ENCODE measurements at regions not wholly inside any gene's neighbourhood (a gene's known extent, or its start where the extent isn't known, plus 50 kb on each side); places are given as distances from the start of the nearest gene placed in this dataset.

DNA sequence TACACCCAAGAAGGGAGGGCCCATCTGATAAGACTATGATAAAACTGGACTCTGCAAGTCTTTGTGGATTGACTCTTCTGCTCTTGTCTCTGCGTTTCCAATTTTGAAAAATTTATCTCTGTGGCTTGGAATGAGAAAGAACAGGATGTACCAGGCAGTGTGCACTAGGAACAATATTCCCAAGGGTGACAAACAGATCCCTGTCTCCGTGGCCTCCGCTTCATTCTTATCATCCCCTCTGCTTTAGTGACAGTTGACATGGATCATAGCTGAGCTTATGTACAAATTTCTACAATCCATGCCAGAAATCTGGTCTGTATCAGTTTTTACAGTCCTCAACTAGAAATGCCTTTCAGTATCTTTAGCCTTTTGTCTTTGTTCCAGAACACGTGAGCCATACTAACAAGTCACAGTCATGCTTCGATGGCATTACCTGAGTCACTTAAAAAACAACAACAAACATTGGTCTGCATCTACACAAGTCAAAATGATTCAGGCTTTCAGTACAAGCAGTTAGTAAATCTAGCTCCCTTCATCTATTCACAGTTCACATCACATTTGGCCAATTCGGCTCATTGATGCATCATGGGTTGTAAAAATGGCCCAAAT, 393.6 kb upstream of the CELF2 start:
- Histone ChIP-seq H3K9me2 (replicated peaks; ENCODE audit: insufficient read depth, low read length) (no peaks in the 10 kb centered on the region), H3F3A (ENCODE audit: insufficient read depth) (no peaks in the 10 kb centered on the region), H3K4me2 (ENCODE audit: low read depth, low read length, poor library complexity, severe bottlenecking) (no peak overlapping the region), H3K4me3 (ENCODE audit: insufficient read depth, low read length, poor library complexity, severe bottlenecking) (no peak overlapping the region), H4K20me1 (ENCODE audit: low read depth, low read length) (no peaks in the 10 kb centered on the region), H3K79me2 (ENCODE audit: insufficient read depth, low read length) (no peaks in the 10 kb centered on the region), H2AFZ (ENCODE audit: low read depth, low read length, severe bottlenecking) (no peak overlapping the region), H3K27me3 (ENCODE audit: low read length) (no peaks in the 10 kb centered on the region), H3K9ac (ENCODE audit: low read length) (no peak overlapping the region), H3K9me3 (ENCODE audit: insufficient read depth, low read length) (no peaks in the 10 kb centered on the region), H3K36me3 (ENCODE audit: low read length) (no peaks in the 10 kb centered on the region), H3K27ac (ENCODE audit: low read depth, low read length) (no peak overlapping the region)
- no peak for TF ChIP-seq EZH2phosphoT487 (conservative IDR thresholded peaks at IDR 0.05; ENCODE audit: low read length)

DNA sequence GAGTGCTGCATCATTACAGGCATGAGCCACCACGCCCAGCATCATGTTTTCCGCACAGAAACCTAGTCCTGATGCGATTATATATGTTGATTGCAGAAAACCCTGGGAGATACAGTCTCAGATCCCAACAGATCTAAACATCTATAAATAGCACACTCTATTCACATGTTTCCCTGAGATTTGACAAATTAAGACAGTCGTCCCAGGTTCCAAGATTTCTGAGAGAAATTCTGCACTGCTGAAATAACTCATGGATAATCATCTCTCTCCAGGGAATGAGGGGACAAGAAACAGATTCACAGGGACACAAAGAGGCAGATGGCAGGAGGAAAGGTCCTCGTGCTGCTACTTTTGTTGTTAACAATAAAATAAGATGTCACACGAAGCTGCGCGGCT, 393.1 kb upstream of the CELF2 start:
- TF ChIP-seq, protein P1, sequence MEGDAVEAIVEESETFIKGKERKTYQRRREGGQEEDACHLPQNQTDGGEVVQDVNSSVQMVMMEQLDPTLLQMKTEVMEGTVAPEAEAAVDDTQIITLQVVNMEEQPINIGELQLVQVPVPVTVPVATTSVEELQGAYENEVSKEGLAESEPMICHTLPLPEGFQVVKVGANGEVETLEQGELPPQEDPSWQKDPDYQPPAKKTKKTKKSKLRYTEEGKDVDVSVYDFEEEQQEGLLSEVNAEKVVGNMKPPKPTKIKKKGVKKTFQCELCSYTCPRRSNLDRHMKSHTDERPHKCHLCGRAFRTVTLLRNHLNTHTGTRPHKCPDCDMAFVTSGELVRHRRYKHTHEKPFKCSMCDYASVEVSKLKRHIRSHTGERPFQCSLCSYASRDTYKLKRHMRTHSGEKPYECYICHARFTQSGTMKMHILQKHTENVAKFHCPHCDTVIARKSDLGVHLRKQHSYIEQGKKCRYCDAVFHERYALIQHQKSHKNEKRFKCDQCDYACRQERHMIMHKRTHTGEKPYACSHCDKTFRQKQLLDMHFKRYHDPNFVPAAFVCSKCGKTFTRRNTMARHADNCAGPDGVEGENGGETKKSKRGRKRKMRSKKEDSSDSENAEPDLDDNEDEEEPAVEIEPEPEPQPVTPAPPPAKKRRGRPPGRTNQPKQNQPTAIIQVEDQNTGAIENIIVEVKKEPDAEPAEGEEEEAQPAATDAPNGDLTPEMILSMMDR (IDR thresholded peaks at IDR 0.05; ENCODE audit: insufficient read depth, low read length, poor library complexity, severe bottlenecking): no peak
- no peak for TF ChIP-seq EZH2phosphoT487 (conservative IDR thresholded peaks at IDR 0.05; ENCODE audit: low read length)
- no peaks in the 10 kb centered on the region for H3K27me3 ChIP-seq (ENCODE audit: low read length)
- no peaks in the 10 kb centered on the region for H3F3A ChIP-seq (ENCODE audit: insufficient read depth)
- H2AFZ ChIP-seq (ENCODE audit: low read depth, low read length, severe bottlenecking): no peak overlapping the region
- H3K36me3 ChIP-seq (ENCODE audit: low read length): no peaks in the 10 kb centered on the region
- no peaks in the 10 kb centered on the region for H3K79me2 ChIP-seq (ENCODE audit: insufficient read depth, low read length)
- no peaks in the 10 kb centered on the region for H3K9me3 ChIP-seq (ENCODE audit: insufficient read depth, low read length)
- H3K27ac ChIP-seq (ENCODE audit: low read depth, low read length): no peak overlapping the region
- no peak overlapping the region for H3K9ac ChIP-seq (ENCODE audit: low read length)
- H3K4me3 ChIP-seq (ENCODE audit: insufficient read depth, low read length, poor library complexity, severe bottlenecking): no peak overlapping the region
- no peak overlapping the region for H3K4me2 ChIP-seq (ENCODE audit: low read depth, low read length, poor library complexity, severe bottlenecking)
- no peaks in the 10 kb centered on the region for H3K9me2 ChIP-seq (replicated peaks; ENCODE audit: insufficient read depth, low read length)
- H4K20me1 ChIP-seq (ENCODE audit: low read depth, low read length): no peaks in the 10 kb centered on the region

DNA sequence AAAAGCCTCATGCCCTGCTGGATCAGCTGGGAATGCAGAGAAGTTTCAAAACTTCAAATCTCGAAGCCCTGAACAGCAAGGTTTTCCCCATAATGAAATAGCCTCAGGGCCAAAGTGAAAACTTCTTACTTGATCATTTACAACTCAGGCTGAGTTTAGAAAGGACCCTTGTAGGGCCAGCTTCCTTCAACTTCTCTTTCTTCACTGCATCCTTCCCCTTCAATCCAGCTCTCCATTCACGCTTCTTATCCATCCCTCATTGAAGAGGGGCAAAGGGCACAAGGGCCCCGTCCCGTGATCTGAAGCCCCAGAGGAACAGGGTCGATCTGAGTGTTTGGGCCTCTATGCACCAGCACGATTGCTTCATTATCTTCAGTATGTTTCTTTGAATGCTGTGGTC, 392.2 kb upstream of the CELF2 start:
- no peaks in the 10 kb centered on the region for H3K9me3 ChIP-seq (ENCODE audit: insufficient read depth, low read length)
- no peak overlapping the region for H3K4me3 ChIP-seq (ENCODE audit: insufficient read depth, low read length, poor library complexity, severe bottlenecking)
- H3F3A ChIP-seq (ENCODE audit: insufficient read depth): no peaks in the 10 kb centered on the region
- H2AFZ ChIP-seq (ENCODE audit: low read depth, low read length, severe bottlenecking): no peak overlapping the region
- H3K9me2 ChIP-seq (replicated peaks; ENCODE audit: insufficient read depth, low read length): no peaks in the 10 kb centered on the region
- H3K4me2 ChIP-seq (ENCODE audit: low read depth, low read length, poor library complexity, severe bottlenecking): no peak overlapping the region
- TF ChIP-seq, protein P1 (IDR thresholded peaks at IDR 0.05; ENCODE audit: insufficient read depth, low read length, poor library complexity, severe bottlenecking): no peak
- TF ChIP-seq EZH2phosphoT487 (conservative IDR thresholded peaks at IDR 0.05; ENCODE audit: low read length): no peak
- no peaks in the 10 kb centered on the region for H3K36me3 ChIP-seq (ENCODE audit: low read length)
- no peaks in the 10 kb centered on the region for H3K27me3 ChIP-seq (ENCODE audit: low read length)
- H3K9ac ChIP-seq (ENCODE audit: low read length): no peak overlapping the region
- no peaks in the 10 kb centered on the region for H4K20me1 ChIP-seq (ENCODE audit: low read depth, low read length)
- no peak overlapping the region for H3K27ac ChIP-seq (ENCODE audit: low read depth, low read length)
- no peaks in the 10 kb centered on the region for H3K79me2 ChIP-seq (ENCODE audit: insufficient read depth, low read length)

DNA sequence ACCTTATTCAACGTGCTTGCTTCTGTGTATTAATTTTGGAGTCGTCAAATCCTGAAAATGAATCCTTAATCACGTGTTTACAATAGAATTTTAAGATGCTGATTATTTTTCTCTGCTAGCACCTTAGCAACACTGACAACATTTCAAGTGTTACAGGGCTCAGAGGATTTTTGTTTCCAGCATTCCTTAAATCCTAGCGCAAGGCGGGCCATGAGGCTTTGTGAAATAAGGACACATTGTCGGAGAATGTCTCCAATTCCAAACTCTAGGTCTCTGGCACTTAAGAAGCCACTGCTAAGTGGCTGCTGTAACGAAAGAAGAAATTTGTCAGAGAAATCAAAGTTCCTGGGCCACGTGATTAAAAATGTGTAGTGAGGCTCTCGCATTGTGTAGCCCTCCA, 390.9 kb upstream of the CELF2 start:
- no peaks in the 10 kb centered on the region for H3K27me3 ChIP-seq (ENCODE audit: low read length)
- H4K20me1 ChIP-seq (ENCODE audit: low read depth, low read length): no peaks in the 10 kb centered on the region
- H3K9me3 ChIP-seq (ENCODE audit: insufficient read depth, low read length): no peaks in the 10 kb centered on the region
- H3K79me2 ChIP-seq (ENCODE audit: insufficient read depth, low read length): no peaks in the 10 kb centered on the region
- no peaks in the 10 kb centered on the region for H3K9me2 ChIP-seq (replicated peaks; ENCODE audit: insufficient read depth, low read length)
- no peaks in the 10 kb centered on the region for H3F3A ChIP-seq (ENCODE audit: insufficient read depth)
- H3K36me3 ChIP-seq (ENCODE audit: low read length): no peaks in the 10 kb centered on the region
- no peak overlapping the region for H3K4me3 ChIP-seq (ENCODE audit: insufficient read depth, low read length, poor library complexity, severe bottlenecking)
- H2AFZ ChIP-seq (ENCODE audit: low read depth, low read length, severe bottlenecking): no peak overlapping the region
- no peak overlapping the region for H3K27ac ChIP-seq (ENCODE audit: low read depth, low read length)
- H3K4me2 ChIP-seq (ENCODE audit: low read depth, low read length, poor library complexity, severe bottlenecking): no peak overlapping the region
- H3K9ac ChIP-seq (ENCODE audit: low read length): no peak overlapping the region
- TF ChIP-seq EZH2phosphoT487 (conservative IDR thresholded peaks at IDR 0.05; ENCODE audit: low read length): no peak
- TF ChIP-seq, protein P1 (IDR thresholded peaks at IDR 0.05; ENCODE audit: insufficient read depth, low read length, poor library complexity, severe bottlenecking): no peak
